SK-N-SH (cell line): ENCODE measurements at regions not wholly inside any gene's neighbourhood (a gene's known extent, or its start where the extent isn't known, plus 50 kb on each side); places are given as distances from the start of the nearest gene placed in this dataset.

Experiments
- CTCF ChIA-PET: fragments of 300-600, 350-600 bp; formaldehyde crosslinking; extraction: SDS; loops from one replicate; lab custom pipeline; 2021; lab: Yijun Ruan, JAX
- POLR2A ChIA-PET: fragments of 350-600 bp; sonication (Branson Sonifier 250); formaldehyde crosslinking; extraction: SDS; loops from one replicate; lab custom pipeline; 2020; ENCODE audit warnings: antibody characterized with exemption, inconsistent platforms; lab: Yijun Ruan, JAX
- DNase-seq: peaks from one replicate; pipeline ENCODE4 v3.0.0; 2012
- H2AFZ ChIP-seq: fragments of 200-600 bp; sonication (generic); 2 replicates; pipeline ENCODE4 v1.8.1; 2016; ENCODE audit warnings: antibody characterized with exemption, mild to moderate bottlenecking, low read depth
- H3F3A ChIP-seq: fragments of 200-600 bp; sonication (generic); replicated peaks from 2 replicates; pipeline ENCODE3; 2016; ENCODE audit warnings: antibody characterized with exemption, mild to moderate bottlenecking; ENCODE audit not compliant: insufficient read depth
- H3K27ac ChIP-seq, 2 experiments: fragments of 200-500 bp in 1 of 2; fragments of 200-600 bp in 1 of 2; sonication (Bioruptor generic) in 1 of 2; sonication (generic), shearing (Covaris generic) in 1 of 2; 2 replicates each; pipeline versions ENCODE4 v1.5.1 to v1.6.1; 2014 to 2016; ENCODE audit warnings: low read depth in 2 of 2, inconsistent platforms in 1 of 2, low read length in 1 of 2, mild to moderate bottlenecking in 1 of 2, mixed read lengths in 1 of 2
- H3K27me3 ChIP-seq: fragments of 200-600 bp; sonication (generic), shearing (Covaris generic); 2 replicates; pipeline ENCODE4 v1.6.1; 2016; ENCODE audit warnings: mixed run types; ENCODE audit not compliant: insufficient read depth
- H3K36me3 ChIP-seq, 2 experiments: fragments of 200-500 bp in 1 of 2; fragments of 200-600 bp in 1 of 2; sonication (Bioruptor generic) in 1 of 2; sonication (generic) in 1 of 2; replicated peaks in 1 of 2; 2 replicates each; pipeline versions ENCODE3 to v1.5.1; 2014 to 2016; ENCODE audit warnings: low read length in 1 of 2, mild to moderate bottlenecking in 1 of 2; ENCODE audit not compliant: insufficient read depth in 2 of 2, control insufficient read depth in 1 of 2
- H3K4me1 ChIP-seq, 2 experiments: fragments of 200-500 bp in 1 of 2; fragments of 200-600 bp in 1 of 2; sonication (Bioruptor generic) in 1 of 2; sonication (generic), shearing (Covaris generic) in 1 of 2; 2 replicates each; pipeline versions ENCODE4 v1.5.1 to v1.6.1; 2014 to 2016; ENCODE audit warnings: low read depth in 1 of 2, low read length in 1 of 2, mixed run types in 1 of 2; ENCODE audit not compliant: insufficient read depth in 2 of 2, control insufficient read depth in 1 of 2
- H3K4me2 ChIP-seq: fragments of 200-600 bp; sonication (generic), shearing (Covaris generic); 2 replicates; pipeline ENCODE4 v1.6.1; 2017; ENCODE audit warnings: mixed run types
- H3K4me3 ChIP-seq, 2 experiments: fragments of 200-500 bp in 1 of 2; fragments of 200-600 bp in 1 of 2; sonication (Bioruptor generic) in 1 of 2; sonication (generic), shearing (Covaris generic) in 1 of 2; 2 replicates each; pipeline versions ENCODE4 v1.5.1 to v1.8.1; 2014 to 2016; ENCODE audit warnings: low read depth in 2 of 2, inconsistent platforms in 1 of 2, low read length in 1 of 2, mild to moderate bottlenecking in 1 of 2, mixed read lengths in 1 of 2, moderate library complexity in 1 of 2
- H3K79me2 ChIP-seq: fragments of 200-600 bp; sonication (generic); 2 replicates; pipeline ENCODE4 v1.8.1; 2017; ENCODE audit warnings: mild to moderate bottlenecking; ENCODE audit not compliant: insufficient read depth
- H3K9ac ChIP-seq: fragments of 200-600 bp; sonication (generic); 2 replicates; pipeline ENCODE4 v1.6.1; 2017; ENCODE audit warnings: mixed run types
- H3K9me2 ChIP-seq: fragments of 200-600 bp; sonication (generic); 2 replicates; pipeline ENCODE4 v1.6.1; 2017; ENCODE audit warnings: mixed run types
- H3K9me3 ChIP-seq: fragments of 200-600 bp; sonication (generic); 2 replicates; pipeline ENCODE4 v1.6.1; 2017; ENCODE audit warnings: mixed run types, mild to moderate bottlenecking, moderate library complexity
- H4K20me1 ChIP-seq: fragments of 200-600 bp; sonication (generic); 2 replicates; pipeline ENCODE4 v1.6.1; 2017; ENCODE audit warnings: mild to moderate bottlenecking, mixed run types; ENCODE audit not compliant: insufficient read depth
- CHD2 ChIP-seq: fragments of 150-350 bp; IDR thresholded peaks from 2 replicates; pipeline ENCODE4 v1.6.1; 2018; ENCODE audit warnings: low read length; ENCODE audit not compliant: partially characterized antibody
- ELF1 ChIP-seq: IDR thresholded peaks from 2 replicates; pipeline ENCODE4 v1.4.0; 2012
- EZH2phosphoT487 ChIP-seq: fragments of 200-600 bp; sonication (generic); IDR thresholded peaks from 2 replicates; pipeline ENCODE4 v1.6.1; 2017; ENCODE audit warnings: low read depth, mixed run types, mild to moderate bottlenecking, antibody characterized with exemption, moderate library complexity, borderline replicate concordance
- FOSL2 ChIP-seq: IDR thresholded peaks from 2 replicates; pipeline ENCODE4 v1.4.0; 2012; ENCODE audit warnings: low read depth, mild to moderate bottlenecking, moderate library complexity, borderline replicate concordance
- FOXM1 ChIP-seq: IDR thresholded peaks from 2 replicates; pipeline ENCODE4 v1.4.0; 2012; ENCODE audit warnings: low read depth, mild to moderate bottlenecking
- MAX ChIP-seq: IDR thresholded peaks from 2 replicates; pipeline ENCODE4 v1.4.0; 2012; ENCODE audit warnings: low read depth
- MEF2A ChIP-seq: IDR thresholded peaks from 2 replicates; pipeline ENCODE4 v1.4.0; 2012; ENCODE audit warnings: low read depth, borderline replicate concordance
- MXI1 ChIP-seq: IDR thresholded peaks from 2 replicates; pipeline ENCODE4 v1.6.1; 2012; ENCODE audit warnings: mild to moderate bottlenecking, low read depth, low read length, improper control_type of control experiment
- RAD21 ChIP-seq: IDR thresholded peaks from 2 replicates; pipeline ENCODE4 v1.6.1; 2012; ENCODE audit warnings: mild to moderate bottlenecking, low read length
- REST ChIP-seq: IDR thresholded peaks from 2 replicates; pipeline ENCODE4 v1.6.1; 2012; ENCODE audit warnings: mild to moderate bottlenecking, low read depth, low read length, moderate library complexity
- SMC3 ChIP-seq: IDR thresholded peaks from 2 replicates; pipeline ENCODE4 v1.6.1; 2012; ENCODE audit warnings: low read depth, low read length, improper control_type of control experiment
- TCF12 ChIP-seq: IDR thresholded peaks from 2 replicates; pipeline ENCODE4 v1.4.0; 2012
- TEAD4 ChIP-seq: IDR thresholded peaks from 2 replicates; pipeline ENCODE4 v1.4.0; 2012; ENCODE audit warnings: mild to moderate bottlenecking, borderline replicate concordance; ENCODE audit not compliant: insufficient read depth
- USF2 ChIP-seq: fragments of 150-350 bp; IDR thresholded peaks from 2 replicates; pipeline ENCODE4 v1.6.1; 2017; ENCODE audit warnings: antibody characterized with exemption, low read length, low read depth, borderline replicate concordance
- YY1 ChIP-seq: IDR thresholded peaks from 2 replicates; pipeline ENCODE4 v1.4.0; 2012; ENCODE audit warnings: low read depth, mild to moderate bottlenecking
- ZBTB33 ChIP-seq: IDR thresholded peaks from 2 replicates; pipeline ENCODE4 v1.4.0; 2012; ENCODE audit warnings: low read depth, borderline replicate concordance
- WGBS: methylation state at CpG from one replicate; pipeline ENCODE4 v1.1.6; 2017; ENCODE audit warnings: low lambda C conversion rate; 5-methylcytosine and 5-hydroxymethylcytosine counted together

GRCh38 chr1:228917342-228917741, 182.1 kb downstream of the RHOU start (continued):
- TF ChIP-seq FOXM1 (no peak), MEF2A (no peak), ELF1 (no peak)

- no peaks in the 10 kb centered on the region for H4K20me1 ChIP-seq
- no peak for TF ChIP-seq SMC3
- TF ChIP-seq MAX = no peak
- no peak for TF ChIP-seq TCF12
- TF ChIP-seq EZH2phosphoT487 = no peak
- no peak for TF ChIP-seq REST
- no peak for TF ChIP-seq FOXM1
- no peak for TF ChIP-seq ZBTB33
- no peak for TF ChIP-seq USF2
- TF ChIP-seq MEF2A = no peak
- TF ChIP-seq MXI1 = no peak
- no peak for TF ChIP-seq RAD21
- no peak for TF ChIP-seq YY1
- TF ChIP-seq CHD2 = no peak
- no peak for TF ChIP-seq TEAD4
- TF ChIP-seq FOSL2 = no peak
- no peaks in the 10 kb centered on the region for H3K36me3 ChIP-seq
- no peaks in the 10 kb centered on the region for H3K4me1 ChIP-seq
- no peak overlapping the region for H3K4me3 ChIP-seq
- H3K9me3 ChIP-seq = no peaks in the 10 kb centered on the region
- H3K9ac ChIP-seq = no peak overlapping the region
- H3K27ac ChIP-seq = no peak overlapping the region
- H3K9me2 ChIP-seq = no peaks in the 10 kb centered on the region
- H3F3A ChIP-seq = no peaks in the 10 kb centered on the region
- ChIA-PET CTCF (no interaction called here), POLR2A (no interaction called here)
- H3K79me2 ChIP-seq = no peaks in the 10 kb centered on the region
- 87% methylated on average over 2 of the region's 2 CpGs for WGBS
- H3K27me3 ChIP-seq = no peaks in the 10 kb centered on the region; the same call in 1 of the 2 replicates
- H3K4me2 ChIP-seq = no peak overlapping the region
- DNase-seq = no peak
- H2AFZ ChIP-seq = no peak overlapping the region
Observed at GRCh38 chr1:228917755-228918154, 182.5 kb downstream of the RHOU start.
